Fibroblast of villous mesenchyme (primary cell): ENCODE measurements at regions not wholly inside any gene's neighbourhood (a gene's known extent, or its start where the extent isn't known, plus 50 kb on each side); places are given as distances from the start of the nearest gene placed in this dataset.

Source experiments
- DNase-seq: peaks from one replicate; pipeline ENCODE4 v3.0.0-alpha.2; 2010; ENCODE audit warnings: low read depth
- H3K4me3 ChIP-seq: 2 replicates; pipeline ENCODE4 v1.5.1; 2011; ENCODE audit warnings: low read depth, mild to moderate bottlenecking, low read length
- TF ChIP-seq, protein P1 (sequence below): IDR thresholded peaks from 2 replicates; pipeline ENCODE4 v1.5.1; 2012; ENCODE audit warnings: low read depth, mild to moderate bottlenecking, low read length; ENCODE audit not compliant: insufficient read depth

DNA sequence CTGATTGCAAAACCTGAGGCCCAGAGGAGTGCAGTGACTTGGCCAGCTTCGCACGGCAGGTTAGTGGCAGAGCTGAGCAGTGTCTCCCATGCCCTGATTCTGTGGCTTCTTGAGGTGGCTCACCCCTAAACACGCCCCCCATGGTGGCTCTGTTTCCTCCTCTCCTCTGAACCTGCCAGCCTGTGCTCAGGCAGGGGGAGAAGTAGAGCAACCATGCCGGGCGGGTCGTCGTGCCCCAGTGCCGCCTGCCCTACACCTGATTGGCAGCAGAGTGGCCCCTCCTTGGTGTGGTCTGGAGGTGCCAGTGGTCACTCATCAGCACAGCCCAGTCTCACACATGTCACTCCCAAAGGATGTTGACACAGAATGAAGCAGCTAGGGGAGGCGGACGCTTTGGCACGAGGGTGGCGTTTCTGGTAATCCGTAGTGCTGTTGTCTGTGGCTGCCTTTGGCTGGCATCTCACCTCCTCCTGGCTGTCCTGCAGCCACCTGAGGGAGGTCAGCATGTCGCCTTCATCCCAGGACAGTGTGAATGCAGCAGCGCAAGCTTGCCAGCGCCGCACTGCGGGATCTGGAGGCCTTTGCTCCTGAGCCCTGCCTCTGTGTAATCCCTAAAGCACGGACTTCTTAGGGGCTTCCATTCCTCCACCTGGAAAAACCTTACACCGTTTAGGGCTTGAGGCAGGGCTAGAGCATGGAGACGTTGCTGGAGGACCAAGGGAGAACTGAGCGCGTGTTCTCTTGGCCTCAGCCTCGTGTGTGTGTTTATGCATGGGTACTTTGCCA is 294.7 kb downstream of the SEC14L1 start:
- no peak for DNase-seq
- TF ChIP-seq, protein P1, sequence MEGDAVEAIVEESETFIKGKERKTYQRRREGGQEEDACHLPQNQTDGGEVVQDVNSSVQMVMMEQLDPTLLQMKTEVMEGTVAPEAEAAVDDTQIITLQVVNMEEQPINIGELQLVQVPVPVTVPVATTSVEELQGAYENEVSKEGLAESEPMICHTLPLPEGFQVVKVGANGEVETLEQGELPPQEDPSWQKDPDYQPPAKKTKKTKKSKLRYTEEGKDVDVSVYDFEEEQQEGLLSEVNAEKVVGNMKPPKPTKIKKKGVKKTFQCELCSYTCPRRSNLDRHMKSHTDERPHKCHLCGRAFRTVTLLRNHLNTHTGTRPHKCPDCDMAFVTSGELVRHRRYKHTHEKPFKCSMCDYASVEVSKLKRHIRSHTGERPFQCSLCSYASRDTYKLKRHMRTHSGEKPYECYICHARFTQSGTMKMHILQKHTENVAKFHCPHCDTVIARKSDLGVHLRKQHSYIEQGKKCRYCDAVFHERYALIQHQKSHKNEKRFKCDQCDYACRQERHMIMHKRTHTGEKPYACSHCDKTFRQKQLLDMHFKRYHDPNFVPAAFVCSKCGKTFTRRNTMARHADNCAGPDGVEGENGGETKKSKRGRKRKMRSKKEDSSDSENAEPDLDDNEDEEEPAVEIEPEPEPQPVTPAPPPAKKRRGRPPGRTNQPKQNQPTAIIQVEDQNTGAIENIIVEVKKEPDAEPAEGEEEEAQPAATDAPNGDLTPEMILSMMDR: no peak
- H3K4me3 ChIP-seq: peak overlapping the region; percentile 3

DNA sequence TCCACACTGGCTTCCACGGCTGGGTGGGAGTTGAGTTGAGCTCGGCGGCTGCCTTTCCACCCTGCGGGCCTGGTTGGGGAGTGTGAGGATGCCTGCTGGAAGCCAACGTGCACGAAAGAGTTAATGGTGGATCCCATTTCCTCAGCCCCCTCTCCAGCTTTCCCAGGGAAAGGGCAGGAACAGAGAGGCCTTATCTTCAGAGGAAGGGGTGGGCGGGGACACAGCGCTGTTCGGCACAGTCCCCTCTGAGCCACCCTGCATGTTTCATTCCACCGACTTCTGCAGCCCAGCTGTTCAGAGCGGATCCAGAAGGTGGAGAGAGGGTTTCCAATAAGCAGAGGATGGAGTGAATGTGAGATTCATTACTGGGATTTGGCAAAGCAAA is 295.3 kb downstream of the SEC14L1 start:
- peak overlapping the region; percentile 32 for H3K4me3 ChIP-seq
- TF ChIP-seq, protein P1: no peak
- peak; percentile 84 for DNase-seq

DNA sequence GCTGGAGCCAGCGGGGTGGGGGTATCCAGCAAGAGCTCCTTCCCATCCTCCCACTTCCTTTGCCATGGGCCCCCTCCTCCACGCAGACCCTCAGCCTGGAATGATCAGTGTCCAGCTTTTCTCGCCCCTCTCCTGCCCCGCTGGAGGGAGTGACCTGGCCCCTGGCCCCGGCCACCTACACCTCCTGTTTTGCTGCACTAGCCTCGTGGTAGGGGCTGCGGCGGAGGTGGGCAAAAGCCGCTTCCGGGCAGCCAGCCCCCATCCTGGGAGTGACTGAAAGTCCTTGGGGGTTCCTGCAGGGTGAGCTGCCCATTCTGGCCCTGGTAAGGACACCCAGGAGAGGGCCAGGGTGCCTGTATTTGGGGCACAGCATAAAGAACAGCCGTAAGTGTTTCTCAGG is 295.7 kb downstream of the SEC14L1 start:
- H3K4me3 ChIP-seq: peak overlapping the region; percentile 32
- TF ChIP-seq, protein P1: no peak
- no peak for DNase-seq

DNA sequence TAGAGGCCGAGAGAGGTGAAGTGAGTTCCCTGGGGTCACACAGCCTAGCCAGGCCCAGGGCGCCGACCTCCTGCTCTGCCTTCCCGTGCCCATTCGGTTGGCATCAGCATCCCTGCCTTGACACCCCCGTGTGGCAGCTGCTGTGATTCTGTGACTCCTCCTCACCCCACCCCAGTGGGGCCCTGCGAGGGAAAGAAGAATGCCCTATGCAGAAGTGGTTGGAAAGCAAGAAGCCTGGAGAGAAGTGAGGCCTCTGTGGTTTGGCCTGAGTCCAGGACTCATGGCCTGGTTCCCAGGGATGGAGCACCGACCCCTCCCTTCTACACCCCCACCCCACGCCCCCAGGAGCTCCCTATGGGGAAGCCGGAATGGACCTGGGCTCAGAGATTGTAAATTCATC is 296.2 kb downstream of the SEC14L1 start:
- TF ChIP-seq, protein P1: no peak
- DNase-seq: peak; percentile 88
- H3K4me3 ChIP-seq: no peak overlapping the region

DNA sequence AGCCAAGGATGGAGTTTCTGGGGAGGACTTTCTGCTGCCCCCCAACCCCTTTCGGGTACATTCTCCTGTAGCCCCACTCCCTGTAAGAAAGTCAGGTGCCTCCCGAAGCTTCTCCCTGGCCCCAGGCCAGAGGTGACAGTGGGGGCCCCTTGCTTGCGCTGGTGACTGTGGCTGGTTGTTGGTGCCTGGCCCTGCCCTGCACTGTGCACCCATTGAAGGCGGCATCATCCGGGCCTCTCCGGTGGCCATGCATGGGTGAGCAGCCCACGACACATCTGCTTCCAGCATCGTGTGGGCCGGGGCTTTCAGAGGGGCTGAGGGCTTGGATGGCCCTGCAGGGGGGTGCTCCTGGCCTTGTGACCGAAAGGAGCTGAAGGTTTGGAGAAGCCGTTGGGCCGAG is 297.0 kb downstream of the SEC14L1 start:
- TF ChIP-seq, protein P1: no peak

DNA sequence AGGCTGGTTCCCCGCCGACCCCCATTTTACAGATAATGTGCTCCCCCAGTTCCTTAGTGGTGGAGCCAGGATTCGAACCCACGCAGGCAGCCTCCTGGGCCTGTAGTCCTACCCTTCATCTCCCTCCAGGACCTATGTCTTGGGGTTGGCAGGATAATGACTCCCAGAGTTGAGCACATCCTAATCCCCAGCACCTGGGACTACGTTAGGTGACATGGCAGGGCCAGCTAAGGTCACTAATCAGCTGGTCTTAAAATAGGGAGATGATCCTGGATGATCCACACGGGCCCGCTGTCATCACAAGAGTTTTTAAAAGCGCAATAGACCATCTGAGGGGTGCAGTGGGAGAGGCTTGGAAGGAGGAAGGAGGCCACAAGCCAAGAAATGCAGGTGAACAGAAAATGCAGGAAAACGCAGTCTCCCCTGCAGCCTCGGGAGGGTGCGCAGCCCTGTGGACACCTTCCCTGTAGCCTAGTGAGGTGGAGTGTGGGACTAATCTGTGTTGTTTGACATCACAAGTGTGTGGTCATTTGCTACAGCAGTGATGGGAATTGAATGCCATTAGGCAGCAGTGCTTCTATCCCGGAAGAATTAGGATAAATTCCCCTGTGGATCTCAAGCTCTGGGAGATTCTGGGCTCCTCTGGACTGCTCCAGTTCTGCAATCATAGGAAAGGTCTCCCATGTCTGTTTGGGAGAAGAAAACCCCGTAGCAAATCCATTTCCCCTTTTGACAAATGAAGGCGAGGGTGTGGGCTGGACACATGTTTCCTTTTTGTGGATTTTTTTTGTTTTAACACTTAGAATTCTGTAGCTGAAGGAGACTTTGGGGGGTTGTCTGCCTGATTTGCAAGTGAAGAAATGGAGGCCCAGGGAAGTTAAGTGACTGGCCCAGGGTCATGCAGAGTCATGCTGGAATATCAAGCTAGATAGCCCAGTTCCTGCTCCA is 297.7 kb downstream of the SEC14L1 start:
- no peak overlapping the region for H3K4me3 ChIP-seq
- DNase-seq: no peak
- TF ChIP-seq, protein P1: no peak

More for the DNA sequence above, 297.0 kb downstream of the SEC14L1 start:
- DNase-seq: no peak
- H3K4me3 ChIP-seq: no peak overlapping the region
